Right kidney (tissue), 1 donor: ENCODE measurements at regions not wholly inside any gene's neighbourhood (a gene's known extent, or its start where the extent isn't known, plus 50 kb on each side); places are given as distances from the start of the nearest gene placed in this dataset.

Experiments
- DNase-seq: peaks from one replicate; pipeline ENCODE4 v3.0.0-alpha.2; 2016

GRCh38 chr5:54766748-54767147 lies 218.6 kb downstream of the ESM1 start:
- DNase-seq = no peak

- DNase-seq = no peak
Observed at GRCh38 chr5:54765165-54766028, 220.0 kb downstream of the ESM1 start.

GRCh38 chr5:54764102-54765090 lies 221.0 kb downstream of the ESM1 start:
- no peak for DNase-seq

GRCh38 chr5:54761213-54761701 lies 224.1 kb downstream of the ESM1 start:
- no peak for DNase-seq

GRCh38 chr5:54760182-54760935 lies 225.0 kb downstream of the ESM1 start:
- DNase-seq = no peak

GRCh38 chr5:54758038-54758437 lies 227.4 kb downstream of the ESM1 start:
- DNase-seq = no peak

GRCh38 chr5:54757541-54757940 lies 227.9 kb downstream of the ESM1 start:
- DNase-seq = no peak

- no peak for DNase-seq
Observed at GRCh38 chr5:54756796-54757402, 228.5 kb downstream of the ESM1 start.

- DNase-seq = no peak
Observed at GRCh38 chr5:54756301-54756700, 229.1 kb downstream of the ESM1 start.

GRCh38 chr5:54754878-54755277 lies 230.5 kb downstream of the ESM1 start:
- no peak for DNase-seq

- no peak for DNase-seq
Observed at GRCh38 chr5:54754420-54754819, 231.0 kb downstream of the ESM1 start.

- no peak for DNase-seq
Observed at GRCh38 chr5:54753753-54754152, 231.6 kb downstream of the ESM1 start.

- no peak for DNase-seq
Observed at GRCh38 chr5:54753034-54753433, 232.4 kb downstream of the ESM1 start.

GRCh38 chr5:54748527-54748926 lies 231.0 kb downstream of the SNX18 start:
- no peak for DNase-seq

GRCh38 chr5:54746777-54747398 lies 229.3 kb downstream of the SNX18 start:
- DNase-seq = no peak

GRCh38 chr5:54746346-54746745 lies 228.8 kb downstream of the SNX18 start:
- DNase-seq = no peak

- no peak for DNase-seq
Observed at GRCh38 chr5:54745599-54745998, 228.0 kb downstream of the SNX18 start.

- peak; percentile 15 for DNase-seq
Observed at GRCh38 chr5:54743997-54744788, 226.6 kb downstream of the SNX18 start.

GRCh38 chr5:54743581-54743980 lies 226.0 kb downstream of the SNX18 start:
- DNase-seq = no peak

GRCh38 chr5:54742417-54742891 lies 224.9 kb downstream of the SNX18 start:
- no peak for DNase-seq
